ENCODE measurements at regions not wholly inside any gene's neighbourhood (a gene's known extent, or its start where the extent isn't known, plus 50 kb on each side); places are given as distances from the start of the nearest gene placed in this dataset.

DNA sequence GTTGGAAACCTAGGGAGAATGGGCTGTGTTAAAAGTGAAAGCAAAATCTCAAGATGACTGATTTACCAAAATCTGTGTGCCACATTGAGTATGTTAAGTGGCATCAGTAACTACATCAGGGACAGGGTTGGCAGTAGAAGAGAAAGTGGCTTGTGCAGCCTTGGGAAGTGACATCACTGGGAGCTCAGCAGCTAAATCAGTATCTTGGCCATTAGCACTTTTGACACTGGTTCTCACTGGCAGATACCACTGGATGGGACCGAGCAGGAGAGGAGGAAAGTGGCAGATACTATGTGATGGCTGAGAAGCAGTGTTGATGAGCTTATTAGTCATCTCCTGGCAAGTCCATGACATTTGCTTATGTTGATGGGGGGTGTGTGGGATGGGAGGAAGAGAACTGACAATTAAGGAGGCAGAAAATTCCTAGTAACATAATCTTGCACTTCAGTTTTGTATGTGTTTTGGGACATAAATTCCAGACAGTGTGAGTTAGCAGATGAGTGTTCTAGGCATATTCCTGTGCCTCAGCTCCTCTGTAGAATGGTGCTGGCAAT lies 322.2 kb downstream of the SOX4 start:
- no TSS peak for BruUV-seq (replicated peaks)
- DNase-seq (ENCODE audit: low read depth, low spot score) = no peak

More for the DNA sequence above, 322.2 kb downstream of the SOX4 start:
- peak overlapping the region; percentile 48 for H3K4me2 ChIP-seq (ENCODE audit: insufficient read depth, low read length)
- no peaks in the 10 kb centered on the region for H3K9me3 ChIP-seq (replicated peaks; ENCODE audit: control insufficient read depth, insufficient read depth, low read length)
- no peaks in the 10 kb centered on the region for H3K79me2 ChIP-seq (ENCODE audit: control insufficient read depth, insufficient read depth, low read length)
- H2AFZ ChIP-seq (ENCODE audit: low read depth, low read length) = no peak overlapping the region
- H3K27me3 ChIP-seq (ENCODE audit: control insufficient read depth in 2 of 2, insufficient read depth in 2 of 2, low read length in 2 of 2) = no peaks in the 10 kb centered on the region
- intact Hi-C loops (cut with micrococcal nuclease) = no loop called here
- POLR2A ChIA-PET = interaction anchor here (1.0 to 1.4 kb wide), 2 partner anchors 322 to 323 kb away, joined by 4 read pairs; partner anchors contain the start of gene SOX4
- CTCF ChIA-PET = interaction anchor here (0.6 to 0.8 kb wide), 3 partner anchors 10 to 517 kb away, joined by 3 read pairs; partner anchors contain the start of gene SOX4
- no peak for TF ChIP-seq EZH2 (IDR thresholded peaks at IDR 0.05; ENCODE audit: borderline replicate concordance, low read depth, low read length, severe bottlenecking)
- no peak for TF ChIP-seq FOS (IDR thresholded peaks at IDR 0.05; ENCODE audit: borderline replicate concordance, insufficient read depth, low read length)
- TF ChIP-seq, protein P1, sequence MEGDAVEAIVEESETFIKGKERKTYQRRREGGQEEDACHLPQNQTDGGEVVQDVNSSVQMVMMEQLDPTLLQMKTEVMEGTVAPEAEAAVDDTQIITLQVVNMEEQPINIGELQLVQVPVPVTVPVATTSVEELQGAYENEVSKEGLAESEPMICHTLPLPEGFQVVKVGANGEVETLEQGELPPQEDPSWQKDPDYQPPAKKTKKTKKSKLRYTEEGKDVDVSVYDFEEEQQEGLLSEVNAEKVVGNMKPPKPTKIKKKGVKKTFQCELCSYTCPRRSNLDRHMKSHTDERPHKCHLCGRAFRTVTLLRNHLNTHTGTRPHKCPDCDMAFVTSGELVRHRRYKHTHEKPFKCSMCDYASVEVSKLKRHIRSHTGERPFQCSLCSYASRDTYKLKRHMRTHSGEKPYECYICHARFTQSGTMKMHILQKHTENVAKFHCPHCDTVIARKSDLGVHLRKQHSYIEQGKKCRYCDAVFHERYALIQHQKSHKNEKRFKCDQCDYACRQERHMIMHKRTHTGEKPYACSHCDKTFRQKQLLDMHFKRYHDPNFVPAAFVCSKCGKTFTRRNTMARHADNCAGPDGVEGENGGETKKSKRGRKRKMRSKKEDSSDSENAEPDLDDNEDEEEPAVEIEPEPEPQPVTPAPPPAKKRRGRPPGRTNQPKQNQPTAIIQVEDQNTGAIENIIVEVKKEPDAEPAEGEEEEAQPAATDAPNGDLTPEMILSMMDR (IDR thresholded peaks at IDR 0.05; ENCODE audit: extremely low read depth in 1 of 2, insufficient read depth in 1 of 2, low read depth in 1 of 2, low read length in 2 of 2) = no peak
- TF ChIP-seq, protein P2, sequence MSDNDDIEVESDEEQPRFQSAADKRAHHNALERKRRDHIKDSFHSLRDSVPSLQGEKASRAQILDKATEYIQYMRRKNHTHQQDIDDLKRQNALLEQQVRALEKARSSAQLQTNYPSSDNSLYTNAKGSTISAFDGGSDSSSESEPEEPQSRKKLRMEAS (IDR thresholded peaks at IDR 0.05; ENCODE audit: insufficient read depth, insufficient read length) = no peak
- TF ChIP-seq JUN (IDR thresholded peaks at IDR 0.05; ENCODE audit: borderline replicate concordance, insufficient read depth, insufficient read length, low read depth) = no peak
- no peak for TF ChIP-seq MYC (IDR thresholded peaks at IDR 0.05; ENCODE audit: low read depth, low read length)
- TF ChIP-seq GATA2 (IDR thresholded peaks at IDR 0.05; ENCODE audit: insufficient read depth, insufficient read length, low read depth, low read length) = no peak
- no peak for TF ChIP-seq POLR2A (IDR thresholded peaks at IDR 0.05; ENCODE audit: low read depth, low read length)
- TF ChIP-seq POLR2AphosphoS5 (IDR thresholded peaks at IDR 0.05; ENCODE audit: insufficient read depth, low read depth, low read length) = no peak
- dilution Hi-C loops (cut with MboI; ENCODE audit: extremely low pct_ligation_motif_present, low sequenced_read_pairs) = no loop called here
- no peaks in the 10 kb centered on the region for H3K36me3 ChIP-seq (ENCODE audit: control insufficient read depth in 2 of 2, extremely low read depth in 1 of 2, insufficient read depth in 2 of 2, low read length in 2 of 2)
- H4K20me1 ChIP-seq (replicated peaks; ENCODE audit: control insufficient read depth, extremely low read depth, insufficient read depth, low read length) = no peaks in the 10 kb centered on the region
- FAIRE-seq = peak; percentile 72
- no peaks in the 10 kb centered on the region for H3K9me1 ChIP-seq (replicated peaks; ENCODE audit: control insufficient read depth, extremely low read depth, insufficient read depth, low read length)
- no peak overlapping the region for H3K27ac ChIP-seq (ENCODE audit: insufficient read depth, low read depth, low read length)
- H3K4me3 ChIP-seq (replicated peaks in 1 of 3; ENCODE audit: insufficient read depth in 1 of 3, low read depth in 1 of 3, low read length in 3 of 3) = no peak overlapping the region
- no peak overlapping the region for H3K9ac ChIP-seq (replicated peaks; ENCODE audit: extremely low read depth, insufficient read depth, low read length)
- H3K4me1 ChIP-seq (ENCODE audit: control insufficient read depth, extremely low read depth, insufficient read depth, low read length) = peaks cover 13% of the 10 kb centered on the region

Measured in endothelial cell of umbilical vein (primary cell).